ENCODE measurements at regions not wholly inside any gene's neighbourhood (a gene's known extent, or its start where the extent isn't known, plus 50 kb on each side); places are given as distances from the start of the nearest gene placed in this dataset.

GRCh38 chr5:8814105-8814504 lies 731.8 kb downstream of the SEMA5A start:
- no peaks in the 10 kb centered on the region for H3K27me3 ChIP-seq (replicated peaks in 2 of 5; ENCODE audit: control insufficient read depth in 4 of 5, insufficient read depth in 5 of 5, low read length in 4 of 5)
- POLR2A ChIA-PET, result no interaction called here

GRCh38 chr5:8824371-8824770 lies 721.5 kb downstream of the SEMA5A start:
- WGBS (ENCODE audit: insufficient coverage), result 60% methylated on average over 1 of the region's 1 CpG
- Histone ChIP-seq H3K9me3 (ENCODE audit: control extremely low read depth in 1 of 5, control insufficient read depth in 4 of 5, insufficient read depth in 2 of 5, low read depth in 1 of 5, low read length in 4 of 5) (no peaks in the 10 kb centered on the region), H3K27me3 (replicated peaks in 2 of 5; ENCODE audit: control insufficient read depth in 4 of 5, insufficient read depth in 5 of 5, low read length in 4 of 5) (no peaks in the 10 kb centered on the region), H3K36me3 (ENCODE audit: control insufficient read depth in 4 of 4, insufficient read depth in 4 of 4, low read length in 3 of 4) (no peaks in the 10 kb centered on the region), H3K4me3 (ENCODE audit: control insufficient read depth in 1 of 7, extremely low read depth in 1 of 7, insufficient read depth in 4 of 7, low read depth in 2 of 7, low read length in 6 of 7) (no peak overlapping the region), H3K27ac (ENCODE audit: insufficient read depth in 1 of 2, low read depth in 1 of 2, low read length in 2 of 2, poor library complexity in 1 of 2, severe bottlenecking in 2 of 2) (no peak overlapping the region), H3K4me1 (ENCODE audit: control extremely low read depth in 1 of 4, control insufficient read depth in 4 of 4, insufficient read depth in 4 of 4, low read length in 3 of 4) (no peaks in the 10 kb centered on the region)
- POLR2A ChIA-PET, result no interaction called here
- no peak for DNase-seq
- CTCF ChIA-PET, result no interaction called here

More at GRCh38 chr5:8814105-8814504, 731.8 kb downstream of the SEMA5A start:
- H3K4me1 ChIP-seq (ENCODE audit: control extremely low read depth in 1 of 4, control insufficient read depth in 4 of 4, insufficient read depth in 4 of 4, low read length in 3 of 4), result no peaks in the 10 kb centered on the region
- H3K9me3 ChIP-seq (ENCODE audit: control extremely low read depth in 1 of 5, control insufficient read depth in 4 of 5, insufficient read depth in 2 of 5, low read depth in 1 of 5, low read length in 4 of 5), result peaks cover 0 to 9% (median 0%) of the 10 kb centered on the region in 5 experiments
- no peak overlapping the region for H3K4me3 ChIP-seq (ENCODE audit: control insufficient read depth in 1 of 7, extremely low read depth in 1 of 7, insufficient read depth in 4 of 7, low read depth in 2 of 7, low read length in 6 of 7)
- no peak for DNase-seq
- no peak overlapping the region for H3K27ac ChIP-seq (ENCODE audit: insufficient read depth in 1 of 2, low read depth in 1 of 2, low read length in 2 of 2, poor library complexity in 1 of 2, severe bottlenecking in 2 of 2)
- CTCF ChIA-PET, result no interaction called here
- H3K36me3 ChIP-seq (ENCODE audit: control insufficient read depth in 4 of 4, insufficient read depth in 4 of 4, low read length in 3 of 4), result no peaks in the 10 kb centered on the region

- Histone ChIP-seq H3K4me3 (ENCODE audit: control insufficient read depth in 1 of 7, extremely low read depth in 1 of 7, insufficient read depth in 4 of 7, low read depth in 2 of 7, low read length in 6 of 7) (no peak overlapping the region), H3K27ac (ENCODE audit: insufficient read depth in 1 of 2, low read depth in 1 of 2, low read length in 2 of 2, poor library complexity in 1 of 2, severe bottlenecking in 2 of 2) (no peak overlapping the region), H3K36me3 (ENCODE audit: control insufficient read depth in 4 of 4, insufficient read depth in 4 of 4, low read length in 3 of 4) (no peaks in the 10 kb centered on the region), H3K9me3 (ENCODE audit: control extremely low read depth in 1 of 5, control insufficient read depth in 4 of 5, insufficient read depth in 2 of 5, low read depth in 1 of 5, low read length in 4 of 5) (no peaks in the 10 kb centered on the region), H3K4me1 (ENCODE audit: control extremely low read depth in 1 of 4, control insufficient read depth in 4 of 4, insufficient read depth in 4 of 4, low read length in 3 of 4) (no peaks in the 10 kb centered on the region), H3K27me3 (replicated peaks in 2 of 5; ENCODE audit: control insufficient read depth in 4 of 5, insufficient read depth in 5 of 5, low read length in 4 of 5) (no peaks in the 10 kb centered on the region)
- DNase-seq, result no peak
- ChIA-PET CTCF (no interaction called here), POLR2A (no interaction called here)
- 82% methylated on average over 4 of the region's 4 CpGs for WGBS (ENCODE audit: insufficient coverage)
Observed at GRCh38 chr5:8825139-8825757, 720.6 kb downstream of the SEMA5A start.

GRCh38 chr5:8826508-8826907 lies 719.4 kb downstream of the SEMA5A start:
- 100% methylated on average over 1 of the region's 2 CpGs for WGBS (ENCODE audit: insufficient coverage)
- Histone ChIP-seq H3K27me3 (replicated peaks in 2 of 5; ENCODE audit: control insufficient read depth in 4 of 5, insufficient read depth in 5 of 5, low read length in 4 of 5) (no peaks in the 10 kb centered on the region), H3K36me3 (ENCODE audit: control insufficient read depth in 4 of 4, insufficient read depth in 4 of 4, low read length in 3 of 4) (no peaks in the 10 kb centered on the region), H3K27ac (ENCODE audit: insufficient read depth in 1 of 2, low read depth in 1 of 2, low read length in 2 of 2, poor library complexity in 1 of 2, severe bottlenecking in 2 of 2) (no peak overlapping the region), H3K4me3 (ENCODE audit: control insufficient read depth in 1 of 7, extremely low read depth in 1 of 7, insufficient read depth in 4 of 7, low read depth in 2 of 7, low read length in 6 of 7) (no peak overlapping the region), H3K4me1 (ENCODE audit: control extremely low read depth in 1 of 4, control insufficient read depth in 4 of 4, insufficient read depth in 4 of 4, low read length in 3 of 4) (no peaks in the 10 kb centered on the region), H3K9me3 (ENCODE audit: control extremely low read depth in 1 of 5, control insufficient read depth in 4 of 5, insufficient read depth in 2 of 5, low read depth in 1 of 5, low read length in 4 of 5) (no peaks in the 10 kb centered on the region)
- CTCF ChIA-PET, result no interaction called here
- no peak for DNase-seq
- POLR2A ChIA-PET, result no interaction called here

- ChIA-PET CTCF (no interaction called here), POLR2A (no interaction called here)
- DNase-seq, result no peak
- 60% methylated on average over 1 of the region's 4 CpGs for WGBS (ENCODE audit: insufficient coverage)
- no peak overlapping the region for H3K27ac ChIP-seq (ENCODE audit: insufficient read depth in 1 of 2, low read depth in 1 of 2, low read length in 2 of 2, poor library complexity in 1 of 2, severe bottlenecking in 2 of 2)
- no peaks in the 10 kb centered on the region for H3K36me3 ChIP-seq (ENCODE audit: control insufficient read depth in 4 of 4, insufficient read depth in 4 of 4, low read length in 3 of 4)
- H3K4me1 ChIP-seq (ENCODE audit: control extremely low read depth in 1 of 4, control insufficient read depth in 4 of 4, insufficient read depth in 4 of 4, low read length in 3 of 4), result no peaks in the 10 kb centered on the region
- no peaks in the 10 kb centered on the region for H3K9me3 ChIP-seq (ENCODE audit: control extremely low read depth in 1 of 5, control insufficient read depth in 4 of 5, insufficient read depth in 2 of 5, low read depth in 1 of 5, low read length in 4 of 5)
- no peak overlapping the region for H3K4me3 ChIP-seq (ENCODE audit: control insufficient read depth in 1 of 7, extremely low read depth in 1 of 7, insufficient read depth in 4 of 7, low read depth in 2 of 7, low read length in 6 of 7)
- no peaks in the 10 kb centered on the region for H3K27me3 ChIP-seq (replicated peaks in 2 of 5; ENCODE audit: control insufficient read depth in 4 of 5, insufficient read depth in 5 of 5, low read length in 4 of 5)
Observed at GRCh38 chr5:8827696-8828095, 718.2 kb downstream of the SEMA5A start.

GRCh38 chr5:8828596-8829322 lies 717.1 kb downstream of the SEMA5A start:
- POLR2A ChIA-PET, result no interaction called here
- DNase-seq, result no peak
- H3K4me1 ChIP-seq (ENCODE audit: control extremely low read depth in 1 of 4, control insufficient read depth in 4 of 4, insufficient read depth in 4 of 4, low read length in 3 of 4), result no peaks in the 10 kb centered on the region
- no peak overlapping the region for H3K27ac ChIP-seq (ENCODE audit: insufficient read depth in 1 of 2, low read depth in 1 of 2, low read length in 2 of 2, poor library complexity in 1 of 2, severe bottlenecking in 2 of 2)
- H3K9me3 ChIP-seq (ENCODE audit: control extremely low read depth in 1 of 5, control insufficient read depth in 4 of 5, insufficient read depth in 2 of 5, low read depth in 1 of 5, low read length in 4 of 5), result no peaks in the 10 kb centered on the region
- no peaks in the 10 kb centered on the region for H3K36me3 ChIP-seq (ENCODE audit: control insufficient read depth in 4 of 4, insufficient read depth in 4 of 4, low read length in 3 of 4)
- no peaks in the 10 kb centered on the region for H3K27me3 ChIP-seq (replicated peaks in 2 of 5; ENCODE audit: control insufficient read depth in 4 of 5, insufficient read depth in 5 of 5, low read length in 4 of 5)
- WGBS (ENCODE audit: insufficient coverage), result 100% methylated on average over 2 of the region's 2 CpGs
- CTCF ChIA-PET, result no interaction called here
- no peak overlapping the region for H3K4me3 ChIP-seq (ENCODE audit: control insufficient read depth in 1 of 7, extremely low read depth in 1 of 7, insufficient read depth in 4 of 7, low read depth in 2 of 7, low read length in 6 of 7)

- H3K9me3 ChIP-seq (ENCODE audit: control extremely low read depth in 1 of 5, control insufficient read depth in 4 of 5, insufficient read depth in 2 of 5, low read depth in 1 of 5, low read length in 4 of 5), result no peaks in the 10 kb centered on the region
- H3K4me1 ChIP-seq (ENCODE audit: control extremely low read depth in 1 of 4, control insufficient read depth in 4 of 4, insufficient read depth in 4 of 4, low read length in 3 of 4), result no peaks in the 10 kb centered on the region
- POLR2A ChIA-PET, result no interaction called here
- H3K27me3 ChIP-seq (replicated peaks in 2 of 5; ENCODE audit: control insufficient read depth in 4 of 5, insufficient read depth in 5 of 5, low read length in 4 of 5), result no peaks in the 10 kb centered on the region
- H3K36me3 ChIP-seq (ENCODE audit: control insufficient read depth in 4 of 4, insufficient read depth in 4 of 4, low read length in 3 of 4), result no peaks in the 10 kb centered on the region
- no peak overlapping the region for H3K4me3 ChIP-seq (ENCODE audit: control insufficient read depth in 1 of 7, extremely low read depth in 1 of 7, insufficient read depth in 4 of 7, low read depth in 2 of 7, low read length in 6 of 7)
- CTCF ChIA-PET, result no interaction called here
- no peak overlapping the region for H3K27ac ChIP-seq (ENCODE audit: insufficient read depth in 1 of 2, low read depth in 1 of 2, low read length in 2 of 2, poor library complexity in 1 of 2, severe bottlenecking in 2 of 2)
- DNase-seq, result no peak
Observed at GRCh38 chr5:8829323-8830029, 716.4 kb downstream of the SEMA5A start.
